ENCODE measurements at regions not wholly inside any gene's neighbourhood (a gene's known extent, or its start where the extent isn't known, plus 50 kb on each side); places are given as distances from the start of the nearest gene placed in this dataset.
"Not testable (repeated sequence)": the region's sequence is repeated elsewhere in the genome, so short reads cannot be mapped to it uniquely, and the experiment has no call there.

DNA sequence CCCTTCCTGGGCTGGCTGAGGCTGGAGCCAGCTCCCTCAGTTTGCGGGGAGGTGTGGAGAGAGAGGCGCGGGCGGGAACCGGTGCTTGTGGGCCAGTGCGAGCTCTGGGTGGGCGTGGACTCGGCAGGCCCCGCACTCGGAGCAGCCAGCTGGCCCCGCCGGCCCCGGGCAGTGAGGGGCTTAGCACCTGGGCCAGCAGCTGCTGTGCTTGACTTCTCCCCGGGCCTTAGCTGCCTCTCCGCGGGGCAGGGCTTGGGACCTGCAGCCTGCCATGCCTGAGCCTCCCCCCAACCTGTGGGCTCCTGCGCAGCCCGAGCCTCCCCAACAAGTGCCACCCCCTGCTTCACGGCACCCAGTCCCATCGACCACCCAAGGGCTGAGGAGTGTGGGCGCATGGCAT is 81.6 kb upstream of the CCNG1 start:
- DNase-seq (ENCODE audit: low spot score); ATAC-seq; intact Hi-C loops (cut with DNase I): not testable (repeated sequence)

DNA sequence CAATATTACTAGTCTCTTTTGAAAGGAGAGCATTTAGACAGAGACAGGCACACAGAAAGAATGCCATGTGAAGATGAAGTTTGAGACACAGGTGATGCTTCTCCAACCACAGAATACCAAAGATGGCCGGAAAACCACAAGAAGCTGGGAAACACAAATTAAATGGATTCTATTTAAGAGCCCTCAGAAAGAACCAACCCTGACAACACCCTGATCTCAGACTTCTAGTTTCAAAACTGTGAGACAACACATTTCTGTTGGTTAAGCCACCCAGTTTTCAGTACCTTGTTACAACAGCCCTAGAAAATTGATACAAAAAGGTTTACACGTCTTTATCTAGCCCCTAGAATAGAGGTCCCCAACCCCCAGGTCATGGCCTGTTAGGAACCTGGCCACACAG is 79.8 kb upstream of the CCNG1 start:
- ATAC-seq (no peak), DNase-seq (ENCODE audit: low spot score) (no peak)
- intact Hi-C loops (cut with DNase I) = no loop called here

DNA sequence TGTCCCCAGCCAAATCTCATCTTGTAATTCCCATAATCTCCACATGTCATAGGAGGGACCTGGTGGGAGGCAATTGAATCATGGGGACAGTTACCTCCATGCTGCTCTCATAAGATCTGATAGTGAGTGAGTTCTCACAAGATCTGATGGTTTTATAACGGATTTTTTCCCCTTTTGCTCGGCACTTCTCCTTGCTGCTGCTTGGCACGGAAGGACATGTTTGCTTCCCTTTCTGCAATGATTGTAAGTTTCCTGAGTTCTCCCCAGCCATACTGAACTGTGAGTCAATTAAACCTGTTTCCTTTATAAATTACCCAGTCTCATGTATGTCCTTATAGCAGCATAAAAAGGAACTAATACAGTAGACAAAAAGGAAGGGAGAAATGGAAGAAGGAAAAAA is 76.7 kb upstream of the CCNG1 start:
- DNase-seq (ENCODE audit: low spot score) = no peak

DNA sequence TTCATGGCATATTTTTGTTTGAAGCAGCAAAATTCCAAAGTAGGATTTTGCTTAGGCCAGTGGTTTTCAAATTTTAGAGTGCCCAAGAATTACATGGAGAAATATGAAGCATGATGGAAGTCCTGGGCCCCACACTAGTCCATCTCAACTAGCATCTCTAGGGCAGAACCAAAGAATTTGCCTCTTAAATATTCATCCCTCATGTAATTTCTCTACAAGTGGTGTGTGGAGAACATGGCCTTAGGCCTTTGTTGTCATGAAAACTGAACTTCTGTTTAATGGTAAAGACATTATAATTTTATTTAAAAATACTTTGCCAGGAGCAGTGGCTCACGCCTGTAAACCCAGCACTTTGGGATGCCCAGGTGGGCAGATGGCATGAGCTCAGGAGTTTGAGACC is 75.9 kb upstream of the CCNG1 start:
- DNase-seq (ENCODE audit: low spot score) (no peak), ATAC-seq (no peak)
- intact Hi-C loops (cut with DNase I) = no loop called here

More for the DNA sequence above, 76.7 kb upstream of the CCNG1 start:
- intact Hi-C loops (cut with DNase I) = no loop called here
- ATAC-seq = no peak

DNA sequence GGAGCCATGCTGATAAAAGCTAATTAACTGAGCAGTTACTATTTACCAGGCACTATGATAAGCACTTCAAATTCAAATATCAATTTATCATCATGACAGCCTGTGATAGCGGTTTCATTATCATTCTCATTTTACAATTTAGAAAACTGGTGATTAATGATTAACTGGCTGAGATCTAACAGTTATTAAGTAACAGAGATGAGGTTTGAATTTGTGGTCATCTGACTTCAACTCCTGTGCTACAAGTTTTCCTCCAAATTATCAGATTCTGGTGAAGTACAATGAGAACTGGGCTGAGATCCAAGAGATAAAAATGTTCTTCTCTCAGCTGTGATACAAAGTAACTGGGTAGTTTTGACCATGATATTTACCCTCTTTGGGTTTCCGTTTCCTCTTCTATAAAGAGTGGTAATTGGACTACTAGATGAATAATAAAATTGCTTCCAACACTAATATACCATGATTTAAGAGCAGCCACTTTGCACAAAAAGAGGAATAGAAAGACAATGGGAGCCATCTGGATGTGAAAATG is 74.5 kb upstream of the CCNG1 start:
- ATAC-seq (no peak), DNase-seq (ENCODE audit: low spot score) (no peak)
- intact Hi-C loops (cut with DNase I) = no loop called here

DNA sequence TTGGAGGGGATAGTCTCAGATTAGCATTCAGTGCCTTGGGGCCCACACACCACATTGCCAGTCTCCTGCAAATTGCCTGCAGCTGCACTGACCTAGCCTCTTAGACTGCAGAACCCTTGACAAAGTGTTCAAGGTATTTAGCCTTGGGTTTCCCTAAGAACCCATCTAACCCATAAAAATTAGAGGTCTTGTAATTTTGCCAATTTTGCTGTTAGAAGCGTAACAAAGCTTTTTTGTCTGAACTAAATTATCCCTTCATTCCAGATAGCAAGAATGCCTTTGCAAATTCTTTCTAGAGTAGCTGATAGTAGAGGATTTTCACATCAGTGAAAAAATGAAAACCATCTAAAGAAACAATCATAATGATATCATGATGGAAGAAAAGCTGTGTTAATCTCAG is 74.0 kb upstream of the CCNG1 start:
- intact Hi-C loops (cut with DNase I) = no loop called here
- DNase-seq (ENCODE audit: low spot score) = no peak
- ATAC-seq = no peak

DNA sequence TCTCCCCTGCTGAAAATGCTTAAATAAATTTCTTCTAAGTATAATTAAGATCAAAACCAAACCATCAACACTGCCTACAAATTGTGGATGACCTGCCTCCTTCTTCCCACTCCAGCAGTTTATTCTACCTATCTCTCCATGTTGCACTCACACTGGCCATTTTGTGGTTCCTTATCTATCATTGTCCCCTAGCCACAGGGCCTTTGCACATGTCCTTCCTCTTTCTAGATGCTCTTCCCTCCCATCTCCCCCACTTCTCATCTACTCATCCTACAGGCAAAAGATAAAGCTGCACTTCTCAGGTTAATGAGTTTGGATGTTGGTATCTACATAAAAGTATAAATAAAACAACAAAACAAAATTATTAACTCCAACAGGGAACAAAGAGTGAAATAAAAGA is 70.6 kb upstream of the CCNG1 start:
- ATAC-seq = no peak
- DNase-seq (ENCODE audit: low spot score) = no peak
- intact Hi-C loops (cut with DNase I) = no loop called here

DNA sequence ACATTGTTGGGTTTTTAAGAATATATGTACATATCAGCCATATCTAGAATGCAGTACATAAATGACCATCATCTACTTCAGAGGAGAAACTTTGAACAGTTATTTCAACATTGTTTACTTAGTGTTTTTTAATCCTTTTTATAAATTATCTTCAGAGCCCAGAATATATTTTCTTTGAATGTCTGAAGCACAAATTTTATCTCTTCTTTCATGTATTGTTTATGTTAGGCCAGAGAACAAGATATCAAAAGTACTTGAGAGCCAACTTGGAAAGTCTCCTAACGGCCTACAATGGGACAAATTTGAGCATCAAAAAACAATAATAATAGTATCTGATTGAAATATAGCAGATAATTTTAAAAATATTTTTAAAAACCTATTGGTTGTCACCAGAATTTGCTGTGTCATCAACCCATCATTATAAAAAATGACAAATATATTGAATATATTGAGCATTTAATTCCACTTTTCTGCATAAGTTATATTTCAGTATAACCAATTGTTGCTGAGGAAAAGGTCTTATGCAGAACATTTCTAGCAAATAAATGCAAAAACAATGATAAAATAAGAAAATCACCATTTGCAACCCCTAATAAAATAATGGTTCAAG is 67.5 kb upstream of the CCNG1 start:
- DNase-seq (ENCODE audit: low spot score) (no peak), ATAC-seq (no peak)
- intact Hi-C loops (cut with DNase I) = no loop called here

DNA sequence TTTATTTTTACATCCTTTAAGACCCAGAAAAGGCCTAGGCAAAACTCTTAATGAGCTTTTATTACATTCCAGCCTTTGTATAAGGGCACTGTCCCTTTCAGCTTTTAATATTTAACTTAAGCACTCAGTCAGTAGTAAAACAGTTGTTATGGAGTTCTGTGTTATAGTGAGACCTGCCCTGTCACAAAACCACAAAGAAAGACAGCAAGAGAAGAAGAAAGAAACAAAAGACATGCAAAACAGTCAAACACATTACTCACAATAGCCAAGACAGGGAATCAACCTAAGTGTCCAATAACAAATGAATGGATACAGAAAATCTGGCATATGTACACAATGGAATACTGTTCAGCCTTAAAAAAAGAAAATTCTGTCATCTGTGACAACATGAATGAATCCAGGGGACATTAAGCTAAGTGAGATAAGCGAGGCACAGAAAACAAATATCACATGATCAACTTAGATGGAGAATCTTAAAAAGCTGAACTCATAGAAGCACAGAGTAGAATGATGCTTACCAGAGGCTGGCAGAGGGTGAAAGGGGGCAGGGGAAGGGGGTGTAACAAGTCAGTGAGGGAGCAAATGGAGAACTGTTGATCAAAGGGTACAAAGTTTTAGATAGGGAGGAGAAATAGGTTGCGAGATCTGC is 63.8 kb upstream of the CCNG1 start:
- intact Hi-C loops (cut with DNase I) = no loop called here
- DNase-seq (ENCODE audit: low spot score) (no peak), ATAC-seq (no peak)

DNA sequence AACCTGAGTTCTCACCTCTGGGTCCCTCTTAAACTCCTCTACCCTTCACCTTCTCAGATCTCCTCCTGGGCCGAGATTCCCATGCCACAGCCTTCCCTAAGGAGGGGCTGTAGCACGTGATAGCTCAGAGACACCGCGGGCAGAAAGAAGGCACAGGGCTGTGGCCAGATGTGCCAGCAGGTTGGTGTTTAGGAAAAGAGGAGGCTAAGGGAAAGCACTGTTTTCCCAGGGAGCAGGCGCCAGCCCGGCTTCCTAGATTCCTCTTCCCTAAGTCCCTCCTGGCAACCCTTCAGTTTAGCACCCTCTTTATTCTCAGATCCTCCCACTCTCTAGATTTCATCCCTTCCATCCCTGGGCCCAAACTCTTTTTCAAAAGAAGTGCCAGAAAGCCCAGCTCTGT is 59.4 kb upstream of the CCNG1 start:
- no peak for ATAC-seq
- intact Hi-C loops (cut with DNase I) = no loop called here
- no peak for DNase-seq (ENCODE audit: low spot score)

DNA sequence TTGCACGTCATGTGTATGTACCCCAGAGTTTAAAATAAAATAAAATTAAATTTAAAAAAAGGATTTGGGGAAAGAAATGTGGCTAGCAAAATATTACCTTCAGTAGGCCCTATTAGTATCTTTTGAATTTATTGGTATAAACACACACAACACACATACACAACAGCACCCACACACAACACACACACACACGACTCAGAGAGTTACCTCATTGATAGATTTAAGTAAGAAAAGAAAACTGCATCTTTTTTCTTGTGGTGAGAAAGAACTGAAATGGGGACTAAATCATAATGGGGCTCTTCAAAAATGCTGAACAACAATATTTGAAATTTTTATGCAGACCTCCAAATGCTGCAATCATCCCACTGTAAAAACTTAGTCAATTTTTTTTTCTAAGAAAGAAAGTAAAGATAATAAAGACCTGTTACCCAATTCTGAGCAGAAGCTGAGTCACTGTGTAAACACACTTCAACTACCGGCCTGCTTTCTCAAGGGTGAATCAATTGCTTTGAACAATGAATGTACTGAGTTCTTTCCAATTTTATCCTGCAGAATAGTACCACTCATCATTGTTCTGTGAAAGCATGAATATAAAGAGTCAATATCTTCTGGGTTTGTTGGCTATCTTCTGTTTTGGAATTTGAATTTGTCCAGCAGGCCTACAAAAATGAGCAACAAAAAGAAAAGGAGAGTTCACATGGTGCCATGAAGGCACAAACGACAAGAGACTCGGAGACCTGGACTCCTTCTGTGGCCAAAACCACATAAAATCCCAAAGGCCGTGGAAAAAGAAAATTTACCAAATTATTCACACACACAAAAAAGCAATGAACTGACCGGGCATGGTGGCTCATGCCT is 57.9 kb upstream of the CCNG1 start:
- DNase-seq (ENCODE audit: low spot score) (no peak), ATAC-seq (peak; percentile 97)
- intact Hi-C loops (cut with DNase I) = no loop called here

DNA sequence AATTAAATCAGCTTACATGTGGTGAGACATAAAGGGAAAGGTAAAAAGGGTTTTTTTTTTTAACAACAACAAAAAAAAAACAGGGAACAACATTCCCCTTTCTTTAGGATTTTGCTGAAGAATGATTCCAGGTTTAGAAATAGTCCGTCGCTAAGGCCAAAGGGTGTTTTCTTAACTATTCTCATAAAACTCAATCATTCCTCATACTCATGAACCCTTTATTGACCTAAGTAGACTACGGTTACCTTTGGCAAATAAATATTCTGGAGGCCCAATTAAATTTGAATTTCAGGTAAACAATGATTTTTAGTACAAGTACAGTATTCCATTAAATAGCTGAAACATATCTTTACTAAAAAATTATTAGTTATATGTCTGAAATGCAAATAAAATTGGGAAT is 55.6 kb upstream of the CCNG1 start:
- no peak for ATAC-seq
- intact Hi-C loops (cut with DNase I) = no loop called here
- DNase-seq (ENCODE audit: low spot score) = no peak

DNA sequence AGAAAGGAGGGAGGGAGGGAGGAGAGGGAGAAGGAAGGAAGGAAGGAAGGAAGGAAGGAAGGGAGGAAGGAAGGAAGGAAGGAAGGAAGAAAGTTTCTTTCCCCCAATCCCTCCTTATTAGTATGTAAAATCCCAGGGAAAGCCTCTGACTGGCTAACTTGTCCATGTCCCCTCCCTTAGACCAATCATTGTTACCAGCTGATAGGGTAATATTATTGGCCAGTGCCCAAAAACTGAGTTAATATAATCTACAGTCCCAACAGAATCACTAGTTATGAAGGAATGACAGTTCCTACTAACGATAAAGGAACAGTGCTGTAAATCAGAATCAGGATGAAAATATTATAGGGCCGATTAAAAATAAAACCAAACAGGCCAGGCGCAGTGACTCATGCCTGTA is 53.6 kb upstream of the CCNG1 start:
- intact Hi-C loops (cut with DNase I) = no loop called here
- ATAC-seq (no peak), DNase-seq (ENCODE audit: low spot score) (no peak)

DNA sequence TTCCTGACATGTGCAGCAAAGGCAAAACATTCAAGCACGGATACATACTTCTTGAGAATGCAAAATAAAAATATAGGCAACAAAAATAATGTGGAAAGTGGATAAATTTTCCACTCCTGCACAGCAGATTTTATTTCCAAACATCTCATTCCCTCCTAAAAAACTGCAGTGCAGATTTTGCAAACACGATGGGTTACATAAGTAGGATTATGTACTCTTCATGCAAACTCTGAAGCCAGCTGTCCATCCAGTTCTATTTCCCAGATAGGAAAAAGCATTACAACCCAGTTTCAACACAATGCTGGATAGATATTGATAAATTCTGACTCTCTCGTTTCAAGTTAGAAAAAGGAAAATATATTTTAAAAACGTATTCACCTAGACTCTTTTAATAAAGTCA is 52.7 kb upstream of the CCNG1 start:
- no peak for ATAC-seq
- DNase-seq (ENCODE audit: low spot score) = no peak
- intact Hi-C loops (cut with DNase I) = no loop called here

DNA sequence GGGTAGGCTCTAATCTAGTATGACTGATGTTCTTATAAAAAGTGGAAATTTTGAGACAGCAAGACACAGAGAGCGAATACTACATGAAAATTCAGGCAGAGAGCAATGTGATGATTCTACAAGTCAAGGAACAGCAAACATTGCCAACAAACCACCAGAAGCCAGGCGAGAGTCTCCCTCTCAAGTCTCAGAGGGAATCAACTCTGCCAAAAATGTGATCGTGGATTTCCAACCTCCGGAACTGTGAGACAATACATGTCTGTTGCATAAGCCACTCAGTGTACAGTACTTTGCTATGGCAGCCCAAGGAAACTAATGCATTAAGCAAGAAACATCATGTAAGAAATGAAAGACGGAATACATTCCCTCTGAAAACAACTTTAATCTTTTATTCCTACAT is 52.1 kb upstream of the CCNG1 start:
- intact Hi-C loops (cut with DNase I) = no loop called here
- peak; percentile 90 for ATAC-seq
- no peak for DNase-seq (ENCODE audit: low spot score)

DNA sequence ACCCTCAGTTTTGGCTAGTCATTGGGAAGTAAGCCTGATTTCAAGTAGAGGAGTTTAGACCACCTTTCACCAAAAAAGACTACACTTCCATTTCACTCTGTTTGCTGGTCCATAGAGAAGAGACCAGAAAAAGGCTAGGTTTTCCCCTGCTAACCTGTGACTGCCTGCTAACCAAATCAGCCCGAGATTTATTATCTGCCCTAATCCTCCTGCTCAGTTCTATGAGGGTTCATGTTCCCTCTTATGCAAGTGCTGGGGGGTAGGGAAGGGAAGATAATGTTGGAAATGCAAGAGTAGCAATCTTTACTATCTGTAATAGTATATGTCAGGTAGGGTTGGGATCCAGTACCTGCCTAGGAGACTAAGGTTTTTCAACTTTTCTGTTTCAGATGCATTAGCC is 51.6 kb upstream of the CCNG1 start:
- intact Hi-C loops (cut with DNase I) = no loop called here
- no peak for ATAC-seq
- no peak for DNase-seq (ENCODE audit: low spot score)

DNA sequence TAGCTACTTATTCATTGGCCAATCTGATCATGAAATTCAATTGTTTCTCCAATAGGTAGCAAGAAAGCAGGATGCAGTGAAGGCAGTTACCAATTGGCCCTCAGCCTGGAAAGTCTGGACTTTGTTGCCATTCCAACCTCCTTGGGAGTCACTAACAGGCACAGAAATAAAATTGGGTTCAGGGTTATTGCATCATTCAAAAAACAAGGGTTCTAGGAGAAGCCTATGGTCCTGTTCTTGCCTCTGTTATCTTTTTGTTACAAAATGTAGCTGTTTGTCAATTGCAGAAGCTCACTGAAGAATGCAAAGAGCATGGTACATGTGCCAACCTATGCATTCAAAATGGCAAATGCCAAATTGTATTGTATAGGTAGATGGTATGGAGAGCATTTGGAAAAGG is 51.0 kb upstream of the CCNG1 start:
- DNase-seq (ENCODE audit: low spot score) (no peak), ATAC-seq (no peak)
- intact Hi-C loops (cut with DNase I) = no loop called here

DNA sequence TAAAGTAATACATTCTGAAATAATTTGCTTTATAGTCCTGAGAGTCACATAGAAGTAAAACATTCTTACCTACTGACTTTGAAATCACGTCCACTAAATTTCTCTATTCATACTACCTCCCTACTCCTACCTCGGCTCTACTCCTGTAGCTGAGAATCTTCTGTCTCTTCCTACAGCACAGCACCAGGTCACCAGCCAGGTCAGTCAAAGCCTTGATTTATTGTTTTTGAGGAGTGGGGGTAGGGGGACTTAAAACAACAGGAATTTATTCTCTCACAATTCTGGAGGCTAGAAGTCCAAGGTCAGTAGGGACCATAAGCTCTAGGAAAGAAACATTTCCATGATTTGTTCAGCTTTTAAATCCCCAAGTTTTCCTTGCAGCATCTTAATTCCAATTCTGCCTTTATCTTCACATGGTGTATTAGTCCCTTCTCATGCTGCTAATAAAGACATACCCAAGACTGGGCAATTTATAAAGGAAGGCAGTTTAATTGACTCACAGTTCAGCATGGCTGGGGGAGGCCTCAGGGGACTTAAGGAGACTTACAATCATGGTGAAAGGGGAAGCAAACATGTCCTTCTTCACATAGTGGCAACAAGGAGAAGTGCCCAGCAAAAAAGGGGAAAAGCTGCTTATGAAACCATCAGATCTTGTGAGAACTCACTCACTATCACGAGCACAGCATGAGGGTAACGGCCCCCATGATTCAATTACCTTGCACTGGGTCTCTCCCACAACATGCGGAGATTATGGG is 49.6 kb upstream of the CCNG1 start:
- DNase-seq (ENCODE audit: low spot score) (no peak), ATAC-seq (no peak)
- intact Hi-C loops (cut with DNase I) = no loop called here
